Trophoblast cell (in vitro differentiated cells and primary cell): ENCODE measurements at regions not wholly inside any gene's neighbourhood (a gene's known extent, or its start where the extent isn't known, plus 50 kb on each side); places are given as distances from the start of the nearest gene placed in this dataset.
A peak's percentile ranks its signal among the peaks of the same experiment; 100 is the strongest.

Experiments used
- DNase-seq, 2 donors: peaks; one replicate each; pipeline ENCODE4 v3.0.0-alpha.2; 2016
- H2AFZ ChIP-seq: 2 replicates; pipeline ENCODE4 v1.6.1; 2013; ENCODE audit warnings: low read length, moderate library complexity, mild to moderate bottlenecking; ENCODE audit not compliant: insufficient read depth, poor library complexity
- H2AK5ac ChIP-seq: 2 replicates; pipeline ENCODE4 v1.6.1; 2013; ENCODE audit warnings: mild to moderate bottlenecking, low read length
- H2BK120ac ChIP-seq: 2 replicates; pipeline ENCODE4 v1.6.1; 2013; ENCODE audit warnings: low read length, mild to moderate bottlenecking, moderate library complexity; ENCODE audit not compliant: insufficient read depth, poor library complexity
- H2BK12ac ChIP-seq: 2 replicates; pipeline ENCODE4 v1.6.1; 2013; ENCODE audit warnings: mild to moderate bottlenecking, low read length, moderate library complexity
- H2BK5ac ChIP-seq: 2 replicates; pipeline ENCODE4 v1.6.1; 2013; ENCODE audit warnings: low read length, low read depth, moderate library complexity, mild to moderate bottlenecking; ENCODE audit not compliant: poor library complexity
- H3K14ac ChIP-seq: 2 replicates; pipeline ENCODE4 v1.6.1; 2013; ENCODE audit warnings: mild to moderate bottlenecking, low read length
- H3K18ac ChIP-seq: 2 replicates; pipeline ENCODE4 v1.6.1; 2013; ENCODE audit warnings: mild to moderate bottlenecking, low read length
- H3K23ac ChIP-seq: 2 replicates; pipeline ENCODE4 v1.6.1; 2013; ENCODE audit warnings: low read length
- H3K27ac ChIP-seq: 2 replicates; pipeline ENCODE4 v1.5.1; 2013; ENCODE audit warnings: low read depth, mild to moderate bottlenecking, inconsistent platforms, low read length, moderate library complexity
- H3K27me3 ChIP-seq: 2 replicates; pipeline ENCODE4 v1.6.1; 2013; ENCODE audit warnings: inconsistent platforms, mild to moderate bottlenecking, low read length, moderate library complexity; ENCODE audit not compliant: insufficient read depth
- H3K36me3 ChIP-seq, 2 experiments: 1 replicate in 1 of 2; 2 replicates in 1 of 2; pipeline ENCODE4 v1.6.1; 2013; ENCODE audit warnings: low read length in 2 of 2, mild to moderate bottlenecking in 2 of 2, moderate library complexity in 1 of 2; ENCODE audit not compliant: insufficient read depth in 2 of 2, control insufficient read depth in 1 of 2
- H3K4ac ChIP-seq: 2 replicates; pipeline ENCODE4 v1.6.1; 2013; ENCODE audit warnings: low read depth, mild to moderate bottlenecking, low read length, moderate library complexity
- H3K4me1 ChIP-seq, 2 experiments: 1 replicate in 1 of 2; 2 replicates in 1 of 2; pipeline ENCODE4 v1.6.1; 2013; ENCODE audit warnings: low read length in 2 of 2, mild to moderate bottlenecking in 2 of 2, moderate library complexity in 1 of 2; ENCODE audit not compliant: insufficient read depth in 2 of 2, control insufficient read depth in 1 of 2
- H3K4me2 ChIP-seq: 2 replicates; pipeline ENCODE4 v1.6.1; 2013; ENCODE audit warnings: inconsistent platforms, mild to moderate bottlenecking, low read length, moderate library complexity
- H3K4me3 ChIP-seq: 2 replicates; pipeline ENCODE4 v1.5.1; 2013; ENCODE audit warnings: mild to moderate bottlenecking, low read depth, low read length, inconsistent platforms
- H3K79me1 ChIP-seq: one replicate; pipeline ENCODE4 v1.6.1; 2013; ENCODE audit warnings: low read length
- H3K79me2 ChIP-seq: 2 replicates; pipeline ENCODE4 v1.6.1; 2013; ENCODE audit warnings: low read length, mild to moderate bottlenecking; ENCODE audit not compliant: control insufficient read depth, insufficient read depth, poor library complexity
- H3K9ac ChIP-seq: 2 replicates; pipeline ENCODE4 v1.6.1; 2013; ENCODE audit warnings: mild to moderate bottlenecking, low read length
- H3K9me3 ChIP-seq: 2 replicates; pipeline ENCODE4 v1.6.1; 2013; ENCODE audit warnings: low read depth, mild to moderate bottlenecking, control low read depth, inconsistent platforms, low read length; ENCODE audit not compliant: insufficient read depth
- H4K12ac ChIP-seq: 2 replicates; pipeline ENCODE4 v1.6.1; 2013; ENCODE audit warnings: low read depth, mild to moderate bottlenecking, low read length, moderate library complexity
- H4K8ac ChIP-seq: 2 replicates; pipeline ENCODE4 v1.6.1; 2013; ENCODE audit warnings: low read depth, mild to moderate bottlenecking, low read length, moderate library complexity
- H4K91ac ChIP-seq: one replicate; pipeline ENCODE4 v1.6.1; 2013; ENCODE audit warnings: low read depth, mild to moderate bottlenecking, low read length, moderate library complexity
- WGBS: extraction: QIAGEN DNeasy Blood & Tissue Kit; methylation state at CpG from one replicate; pipeline ENCODE4 v1.1.7; 2013; ENCODE audit warnings: missing lambda C conversion rate; ENCODE audit not compliant: insufficient read length, insufficient coverage; ENCODE audit errors: extremely low coverage; 5-methylcytosine and 5-hydroxymethylcytosine counted together

- Histone ChIP-seq H2BK120ac (no peak overlapping the region), H2AK5ac (no peak overlapping the region), H2AFZ (no peak overlapping the region), H3K23ac (no peak overlapping the region), H4K8ac (no peak overlapping the region), H3K27me3 (no peaks in the 10 kb centered on the region), H3K18ac (no peak overlapping the region), H3K4ac (no peak overlapping the region), H3K9me3 (no peaks in the 10 kb centered on the region), H3K4me3 (no peak overlapping the region), H2BK5ac (no peak overlapping the region), H3K36me3 (no peaks in the 10 kb centered on the region), H3K4me1 (peaks cover 0 to 7% of the 10 kb centered on the region in 2 experiments), H4K91ac (no peak overlapping the region), H3K27ac (no peak overlapping the region), H3K14ac (no peak overlapping the region), H3K4me2 (no peak overlapping the region), H3K9ac (no peak overlapping the region), H3K79me2 (no peaks in the 10 kb centered on the region), H2BK12ac (no peak overlapping the region), H3K79me1 (no peaks in the 10 kb centered on the region), H4K12ac (no peak overlapping the region)
- peak in 1 of 2 donors; percentile 49 for DNase-seq
- WGBS: no CpG with 5 or more reads among the region's 1 CpG
These were observed 91.5 kb upstream of the VAV3 start for GRCh38 chr1:108056436-108056990.

DNA sequence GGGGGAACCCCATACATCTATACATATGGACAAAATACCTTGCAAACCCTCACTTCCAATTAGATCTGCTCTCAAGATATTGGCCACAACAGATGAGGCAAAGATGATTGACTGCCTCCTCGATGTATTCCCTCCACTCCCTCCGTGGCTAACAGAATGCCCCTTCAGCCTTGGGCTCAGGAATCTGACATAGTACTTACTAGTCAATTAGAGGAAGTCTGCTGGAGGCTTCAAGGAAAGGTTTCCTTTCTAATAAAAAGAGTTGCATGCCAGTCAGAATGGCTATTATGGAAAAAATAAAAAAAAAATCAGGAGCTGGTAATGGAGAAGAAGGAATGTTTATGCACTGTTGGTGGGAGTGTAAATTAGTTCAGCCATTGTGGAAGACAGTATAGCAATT, 90.4 kb upstream of the VAV3 start:
- no peak overlapping the region for H4K12ac ChIP-seq
- H3K9me3 ChIP-seq: no peaks in the 10 kb centered on the region
- H3K79me1 ChIP-seq: no peaks in the 10 kb centered on the region
- no CpG with 5 or more reads among the region's 2 CpGs for WGBS
- DNase-seq: no peak
- no peak overlapping the region for H3K4ac ChIP-seq
- no peak overlapping the region for H3K4me3 ChIP-seq
- no peak overlapping the region for H3K27ac ChIP-seq
- no peak overlapping the region for H2AFZ ChIP-seq
- no peak overlapping the region for H4K91ac ChIP-seq
- H3K27me3 ChIP-seq: no peaks in the 10 kb centered on the region
- peaks cover 0 to 9% of the 10 kb centered on the region in 2 experiments for H3K4me1 ChIP-seq
- no peak overlapping the region for H2AK5ac ChIP-seq
- no peak overlapping the region for H2BK5ac ChIP-seq
- H4K8ac ChIP-seq: no peak overlapping the region
- H3K36me3 ChIP-seq: no peaks in the 10 kb centered on the region
- H3K79me2 ChIP-seq: no peaks in the 10 kb centered on the region
- no peak overlapping the region for H3K9ac ChIP-seq
- H3K23ac ChIP-seq: no peak overlapping the region
- H2BK12ac ChIP-seq: no peak overlapping the region
- no peak overlapping the region for H3K18ac ChIP-seq
- no peak overlapping the region for H2BK120ac ChIP-seq
- no peak overlapping the region for H3K14ac ChIP-seq
- no peak overlapping the region for H3K4me2 ChIP-seq

DNA sequence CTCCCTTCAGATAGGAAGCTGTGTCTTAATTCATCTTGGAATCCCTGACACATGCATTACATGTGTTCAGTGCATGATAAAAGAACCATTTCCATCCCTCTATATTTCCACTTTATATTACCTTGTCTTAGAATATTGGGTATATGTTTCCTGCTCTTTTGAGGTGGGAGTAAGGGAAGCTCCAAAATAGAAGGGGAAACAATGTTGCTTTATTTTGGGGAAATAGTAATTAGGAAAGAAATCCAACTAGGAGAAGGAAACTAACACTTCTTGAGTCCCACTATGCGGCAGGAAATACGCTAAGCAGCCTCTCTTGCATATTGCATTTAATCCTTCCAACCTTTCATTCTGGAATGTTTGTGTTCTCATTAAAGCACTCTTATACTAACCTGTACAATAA, 89.4 kb upstream of the VAV3 start:
- no peak overlapping the region for H2BK12ac ChIP-seq
- no peak overlapping the region for H3K23ac ChIP-seq
- no peak overlapping the region for H3K9ac ChIP-seq
- H3K9me3 ChIP-seq: no peaks in the 10 kb centered on the region
- no peak overlapping the region for H2BK120ac ChIP-seq
- no peak overlapping the region for H3K27ac ChIP-seq
- no peak overlapping the region for H3K14ac ChIP-seq
- H3K79me1 ChIP-seq: no peaks in the 10 kb centered on the region
- H2BK5ac ChIP-seq: no peak overlapping the region
- H3K79me2 ChIP-seq: no peaks in the 10 kb centered on the region
- no peak overlapping the region for H3K18ac ChIP-seq
- no peak overlapping the region for H2AK5ac ChIP-seq
- no peak overlapping the region for H4K91ac ChIP-seq
- H3K27me3 ChIP-seq: no peaks in the 10 kb centered on the region
- no peak overlapping the region for H2AFZ ChIP-seq
- no peak overlapping the region for H3K4ac ChIP-seq
- H3K4me2 ChIP-seq: no peak overlapping the region
- H3K4me1 ChIP-seq: peaks cover 0 to 9% of the 10 kb centered on the region in 2 experiments
- H4K8ac ChIP-seq: no peak overlapping the region
- DNase-seq: no peak
- no peak overlapping the region for H4K12ac ChIP-seq
- no CpG with 5 or more reads among the region's 2 CpGs for WGBS
- H3K4me3 ChIP-seq: no peak overlapping the region
- H3K36me3 ChIP-seq: no peaks in the 10 kb centered on the region

DNA sequence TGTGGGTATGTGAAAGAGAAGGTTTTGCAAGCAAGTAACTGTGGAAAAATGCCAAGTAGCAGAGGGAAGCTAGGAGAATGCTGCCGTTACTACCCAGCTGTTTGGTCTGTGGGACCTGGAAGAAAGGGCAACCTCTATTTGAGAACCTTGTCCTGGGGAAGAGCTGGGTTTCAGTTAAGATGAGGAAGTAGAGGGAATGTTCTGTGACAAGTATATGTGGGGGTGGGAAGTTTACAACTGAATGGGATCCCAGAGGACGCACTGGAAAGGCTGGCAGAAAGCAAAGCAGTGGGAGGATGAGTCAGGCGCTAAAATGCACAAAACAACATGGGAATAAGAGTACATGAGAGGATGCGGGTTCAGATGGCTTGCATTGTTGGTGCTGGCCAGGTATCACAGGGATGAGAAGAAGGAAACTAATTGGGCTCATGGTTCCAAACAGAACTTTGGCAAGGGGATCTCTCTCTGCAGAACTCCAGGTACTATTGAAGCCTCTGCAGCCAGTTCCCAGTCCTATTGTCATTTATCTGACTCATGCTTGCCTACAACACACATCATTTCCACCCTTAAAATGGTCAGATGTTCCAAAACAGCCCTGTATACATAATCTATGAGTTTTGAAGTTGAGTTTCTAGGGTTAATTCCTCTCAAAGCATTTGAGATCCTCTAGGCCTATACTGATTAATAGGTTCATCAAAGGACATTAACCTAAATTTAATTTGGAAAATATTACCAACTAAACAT, 88.5 kb upstream of the VAV3 start:
- Histone ChIP-seq H3K14ac (no peak overlapping the region), H3K79me2 (no peaks in the 10 kb centered on the region), H2AFZ (no peak overlapping the region), H2BK120ac (no peak overlapping the region), H3K4me1 (peaks cover 0 to 9% of the 10 kb centered on the region in 2 experiments), H4K12ac (no peak overlapping the region), H3K4me3 (no peak overlapping the region), H3K23ac (no peak overlapping the region), H3K27me3 (no peaks in the 10 kb centered on the region), H2BK12ac (no peak overlapping the region), H3K9ac (no peak overlapping the region), H4K91ac (no peak overlapping the region), H3K4me2 (no peak overlapping the region), H3K9me3 (no peaks in the 10 kb centered on the region), H3K27ac (no peak overlapping the region), H2BK5ac (no peak overlapping the region), H3K36me3 (no peaks in the 10 kb centered on the region), H2AK5ac (no peak overlapping the region), H3K18ac (no peak overlapping the region), H3K79me1 (no peaks in the 10 kb centered on the region), H4K8ac (no peak overlapping the region), H3K4ac (no peak overlapping the region)
- no CpG with 5 or more reads among the region's 4 CpGs for WGBS
- DNase-seq: no peak
